CD4-positive, alpha-beta memory T cell (primary cell): ENCODE measurements at regions not wholly inside any gene's neighbourhood (a gene's known extent, or its start where the extent isn't known, plus 50 kb on each side); places are given as distances from the start of the nearest gene placed in this dataset.

ENCODE experiments used
- CTCF ChIA-PET: fragments of 350-600 bp; sonication (Branson Sonifier 250); formaldehyde crosslinking; loops from one replicate; lab custom pipeline; 2021; ENCODE audit warnings: inconsistent platforms; ENCODE audit not compliant: partially characterized antibody; lab: Charles Lee
- POLR2A ChIA-PET: fragments of 350-600 bp; sonication (Branson Sonifier 250); formaldehyde crosslinking; loops from one replicate; lab custom pipeline; 2021; ENCODE audit not compliant: partially characterized antibody; lab: Charles Lee
- DNase-seq, 5 donors: peaks; one replicate each; pipeline versions ENCODE4 v3.0.0 to v3.0.0-alpha.2; 2020 to 2022; ENCODE audit warnings: mixed read lengths in 1 of 5
- H3K27ac ChIP-seq: one replicate; pipeline ENCODE4 v1.7.0; 2013; ENCODE audit warnings: low read depth, low read length
- H3K27me3 ChIP-seq: 2 replicates; pipeline ENCODE4 v1.7.0; 2013; ENCODE audit warnings: mild to moderate bottlenecking, low read length, moderate library complexity; ENCODE audit not compliant: insufficient read depth
- H3K36me3 ChIP-seq: 2 replicates; pipeline ENCODE4 v1.7.0; 2013; ENCODE audit warnings: mild to moderate bottlenecking, low read length, moderate library complexity; ENCODE audit not compliant: insufficient read depth
- H3K4me1 ChIP-seq: 2 replicates; pipeline ENCODE4 v1.7.0; 2013; ENCODE audit warnings: mild to moderate bottlenecking, low read length, moderate library complexity; ENCODE audit not compliant: insufficient read depth
- H3K4me3 ChIP-seq, 2 donors: one replicate each; pipeline ENCODE4 v1.7.0; 2013; ENCODE audit warnings: low read length in 2 of 2, mild to moderate bottlenecking in 1 of 2
- H3K9me3 ChIP-seq, 2 donors: one replicate each; pipeline ENCODE4 v1.7.0; 2013; ENCODE audit warnings: low read length in 2 of 2, control low read depth in 1 of 2; ENCODE audit not compliant: control insufficient read depth in 1 of 2
- H3K27ac Mint-ChIP-seq, 7 donors: one replicate each; pipeline ENCODE4 v1.8.0; 2020 to 2021; ENCODE audit warnings: mixed read lengths in 7 of 7, mild to moderate bottlenecking in 6 of 7, inconsistent platforms in 3 of 7, moderate library complexity in 3 of 7
- H3K27me3 Mint-ChIP-seq, 2 donors: one replicate each; pipeline ENCODE4 v1.8.0; 2020 to 2021; ENCODE audit warnings: mixed read lengths in 2 of 2
- H3K36me3 Mint-ChIP-seq, 2 donors: one replicate each; pipeline ENCODE4 v1.8.0; 2020 to 2021; ENCODE audit warnings: mixed read lengths in 2 of 2, inconsistent platforms in 1 of 2, mild to moderate bottlenecking in 1 of 2
- H3K4me1 Mint-ChIP-seq, 4 donors: one replicate each; pipeline ENCODE4 v1.8.0; 2020 to 2021; ENCODE audit warnings: mixed read lengths in 4 of 4, mild to moderate bottlenecking in 1 of 4
- H3K4me3 Mint-ChIP-seq, 8 donors: one replicate each; pipeline ENCODE4 v1.8.0; 2020 to 2021; ENCODE audit warnings: mixed read lengths in 8 of 8, mild to moderate bottlenecking in 7 of 8, moderate library complexity in 6 of 8, inconsistent platforms in 3 of 8
- H3K9me3 Mint-ChIP-seq, 8 donors: one replicate each; pipeline ENCODE4 v1.8.0; 2020 to 2021; ENCODE audit warnings: mixed read lengths in 8 of 8, mild to moderate bottlenecking in 5 of 8, inconsistent platforms in 3 of 8, moderate library complexity in 1 of 8
- intact Hi-C: fragments of 100-400 bp; cut with micrococcal nuclease; formaldehyde crosslinking; loops from one replicate; pipeline ENCODE4 v1.15.1; 2023

GRCh38 chr6:1230281-1230680 lies 81.6 kb upstream of the FOXQ1 start:
- Mint-ChIP-seq H3K4me1 (no peaks in the 10 kb centered on the region), H3K27ac (no peak overlapping the region), H3K4me3 (no peak overlapping the region), H3K9me3 (peaks cover 0 to 2% (median 0%) of the 10 kb centered on the region in 8 donors), H3K27me3 (peaks cover 7 to 11% of the 10 kb centered on the region in 2 donors), H3K36me3 (no peaks in the 10 kb centered on the region)
- H3K27ac ChIP-seq = no peak overlapping the region
- no peaks in the 10 kb centered on the region for H3K36me3 ChIP-seq
- no peaks in the 10 kb centered on the region for H3K9me3 ChIP-seq
- ChIA-PET CTCF (no interaction called here), POLR2A (no interaction called here)
- no peak for DNase-seq
- H3K4me1 ChIP-seq = no peaks in the 10 kb centered on the region
- intact Hi-C loops = no loop called here
- H3K27me3 ChIP-seq = no peaks in the 10 kb centered on the region
- H3K4me3 ChIP-seq = no peak overlapping the region

- Mint-ChIP-seq H3K4me3 (no peak overlapping the region), H3K4me1 (no peaks in the 10 kb centered on the region), H3K27me3 (peaks cover 7 to 11% of the 10 kb centered on the region in 2 donors), H3K36me3 (no peaks in the 10 kb centered on the region), H3K9me3 (peaks cover 0 to 2% (median 0%) of the 10 kb centered on the region in 8 donors), H3K27ac (no peak overlapping the region)
- POLR2A ChIA-PET = no interaction called here
- intact Hi-C loops = no loop called here
- DNase-seq = no peak
- Histone ChIP-seq H3K9me3 (no peaks in the 10 kb centered on the region), H3K36me3 (no peaks in the 10 kb centered on the region), H3K27me3 (no peaks in the 10 kb centered on the region), H3K27ac (no peak overlapping the region), H3K4me1 (no peaks in the 10 kb centered on the region), H3K4me3 (no peak overlapping the region)
- CTCF ChIA-PET = no interaction called here
Measured at GRCh38 chr6:1229808-1230207, 82.1 kb upstream of the FOXQ1 start.

- ChIA-PET CTCF (no interaction called here), POLR2A (no interaction called here)
- no peaks in the 10 kb centered on the region for H3K4me1 Mint-ChIP-seq
- no peak overlapping the region for H3K27ac ChIP-seq
- no peaks in the 10 kb centered on the region for H3K4me1 ChIP-seq
- H3K36me3 Mint-ChIP-seq = no peaks in the 10 kb centered on the region
- H3K9me3 ChIP-seq = no peaks in the 10 kb centered on the region
- no peak for DNase-seq
- H3K4me3 ChIP-seq = no peak overlapping the region
- no peaks in the 10 kb centered on the region for H3K27me3 ChIP-seq
- peaks cover 0 to 2% (median 0%) of the 10 kb centered on the region in 8 donors for H3K9me3 Mint-ChIP-seq
- H3K27me3 Mint-ChIP-seq = peaks cover 7 to 9% of the 10 kb centered on the region in 2 donors
- no peaks in the 10 kb centered on the region for H3K36me3 ChIP-seq
- intact Hi-C loops = no loop called here
- no peak overlapping the region for H3K4me3 Mint-ChIP-seq
- no peak overlapping the region for H3K27ac Mint-ChIP-seq
Measured at GRCh38 chr6:1229301-1229700, 82.6 kb upstream of the FOXQ1 start.

- H3K9me3 Mint-ChIP-seq = peaks cover 0 to 2% (median 0%) of the 10 kb centered on the region in 8 donors
- Histone ChIP-seq H3K27ac (no peak overlapping the region), H3K4me3 (no peak overlapping the region), H3K9me3 (no peaks in the 10 kb centered on the region), H3K4me1 (no peaks in the 10 kb centered on the region), H3K36me3 (no peaks in the 10 kb centered on the region), H3K27me3 (no peaks in the 10 kb centered on the region)
- H3K27me3 Mint-ChIP-seq = peaks cover 6 to 7% of the 10 kb centered on the region in 2 donors
- H3K4me3 Mint-ChIP-seq = no peak overlapping the region
- no peaks in the 10 kb centered on the region for H3K4me1 Mint-ChIP-seq
- no peak overlapping the region for H3K27ac Mint-ChIP-seq
- no peaks in the 10 kb centered on the region for H3K36me3 Mint-ChIP-seq
- no peak for DNase-seq
- intact Hi-C loops = no loop called here
- ChIA-PET CTCF (no interaction called here), POLR2A (no interaction called here)
Measured at GRCh38 chr6:1228754-1229191, 83.1 kb upstream of the FOXQ1 start.

- intact Hi-C loops = no loop called here
- Mint-ChIP-seq H3K27ac (no peak overlapping the region), H3K9me3 (peaks cover 0 to 2% (median 0%) of the 10 kb centered on the region in 8 donors), H3K4me3 (no peak overlapping the region), H3K36me3 (no peaks in the 10 kb centered on the region), H3K27me3 (peaks cover 6 to 7% of the 10 kb centered on the region in 2 donors), H3K4me1 (no peaks in the 10 kb centered on the region)
- no peak for DNase-seq
- no peaks in the 10 kb centered on the region for H3K36me3 ChIP-seq
- no peaks in the 10 kb centered on the region for H3K27me3 ChIP-seq
- ChIA-PET POLR2A (no interaction called here), CTCF (no interaction called here)
- H3K4me3 ChIP-seq = no peak overlapping the region
- no peaks in the 10 kb centered on the region for H3K9me3 ChIP-seq
- H3K4me1 ChIP-seq = no peaks in the 10 kb centered on the region
- H3K27ac ChIP-seq = no peak overlapping the region
Measured at GRCh38 chr6:1227935-1228753, 83.8 kb upstream of the FOXQ1 start.

GRCh38 chr6:1227600-1227934 lies 84.3 kb upstream of the FOXQ1 start:
- no peak overlapping the region for H3K27ac ChIP-seq
- H3K27me3 Mint-ChIP-seq = peaks cover 6 to 7% of the 10 kb centered on the region in 2 donors
- H3K9me3 Mint-ChIP-seq = peaks cover 0 to 2% (median 0%) of the 10 kb centered on the region in 8 donors
- H3K27me3 ChIP-seq = no peaks in the 10 kb centered on the region
- no peak overlapping the region for H3K4me3 ChIP-seq
- no peaks in the 10 kb centered on the region for H3K4me1 ChIP-seq
- no peaks in the 10 kb centered on the region for H3K36me3 ChIP-seq
- no peaks in the 10 kb centered on the region for H3K4me1 Mint-ChIP-seq
- H3K36me3 Mint-ChIP-seq = no peaks in the 10 kb centered on the region
- intact Hi-C loops = no loop called here
- no peaks in the 10 kb centered on the region for H3K9me3 ChIP-seq
- CTCF ChIA-PET = no interaction called here
- DNase-seq = no peak
- POLR2A ChIA-PET = no interaction called here
- no peak overlapping the region for H3K4me3 Mint-ChIP-seq
- no peak overlapping the region for H3K27ac Mint-ChIP-seq

DNA sequence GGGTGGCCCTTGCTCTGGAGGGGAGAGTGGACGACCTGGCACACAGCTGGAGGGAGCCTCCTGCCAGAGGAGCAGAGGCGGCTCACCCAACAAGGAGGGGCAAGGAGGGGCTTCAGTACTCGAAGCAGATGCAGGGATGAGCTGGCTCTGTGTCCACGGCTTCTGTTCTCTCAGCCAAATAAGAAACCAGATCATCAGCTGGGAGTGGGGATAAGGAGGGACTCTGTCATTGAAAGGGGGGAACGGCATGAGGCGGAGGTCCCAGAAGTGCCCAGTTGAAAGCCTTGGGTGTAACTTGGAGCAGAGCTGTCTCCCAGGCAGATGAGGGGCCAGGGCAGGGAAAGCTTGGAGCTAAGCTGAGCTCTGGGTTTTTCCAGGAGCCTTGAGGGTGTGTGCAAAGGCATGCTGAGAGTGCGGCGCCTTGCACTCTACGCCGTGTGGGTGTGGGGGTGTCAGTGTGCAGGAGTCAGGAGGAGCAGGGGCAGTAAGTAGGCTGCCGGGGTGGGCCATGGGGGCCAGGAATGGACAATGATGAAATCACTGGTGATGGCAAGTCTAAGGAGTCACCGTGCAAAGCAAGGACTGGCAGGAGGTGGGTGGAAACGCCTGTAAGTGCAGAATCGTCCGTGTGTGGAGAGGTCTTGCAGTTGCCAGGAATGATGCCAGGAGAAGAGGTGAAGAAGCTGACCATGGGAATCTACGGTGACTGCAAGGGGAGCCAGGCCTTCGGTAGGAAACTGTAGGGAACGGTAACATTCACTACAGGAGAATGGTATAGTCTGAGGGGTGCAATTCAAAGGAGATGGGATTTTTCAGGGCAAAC lies 85.4 kb upstream of the FOXQ1 start:
- Histone ChIP-seq H3K4me1 (no peaks in the 10 kb centered on the region), H3K27ac (no peak overlapping the region), H3K9me3 (no peaks in the 10 kb centered on the region), H3K27me3 (no peaks in the 10 kb centered on the region), H3K4me3 (no peak overlapping the region), H3K36me3 (no peaks in the 10 kb centered on the region)
- Mint-ChIP-seq H3K4me3 (no peak overlapping the region), H3K9me3 (no peaks in the 10 kb centered on the region), H3K27me3 (peaks cover 6 to 7% of the 10 kb centered on the region in 2 donors), H3K4me1 (no peaks in the 10 kb centered on the region), H3K27ac (no peak overlapping the region), H3K36me3 (no peaks in the 10 kb centered on the region)
- POLR2A ChIA-PET = no interaction called here
- CTCF ChIA-PET = no interaction called here
- no peak for DNase-seq
- intact Hi-C loops = no loop called here
